ENCODE measurements at regions not wholly inside any gene's neighbourhood (a gene's known extent, or its start where the extent isn't known, plus 50 kb on each side); places are given as distances from the start of the nearest gene placed in this dataset.

- no peak overlapping the region for H3K23ac ChIP-seq (ENCODE audit: insufficient read length, low read depth, low read length)
- H4K8ac ChIP-seq (replicated peaks; ENCODE audit: insufficient read length, low read depth, low read length): no peak overlapping the region
- H3K9me3 Mint-ChIP-seq: peaks cover 9 to 72% of the 10 kb centered on the region in 2 experiments; a peak in 4 of 5 replicates
- no peaks in the 10 kb centered on the region for H3K79me1 ChIP-seq (ENCODE audit: insufficient read depth, low read depth, low read length, poor library complexity, severe bottlenecking)
- no peak overlapping the region for H3K4me3 Mint-ChIP-seq
- H2AFZ ChIP-seq (ENCODE audit: low read length): no peak overlapping the region
- no peak overlapping the region for H3K27ac Mint-ChIP-seq
- H3K23me2 ChIP-seq (ENCODE audit: insufficient read length, low read depth, low read length, poor library complexity, severe bottlenecking): no peaks in the 10 kb centered on the region
- no peak overlapping the region for H2AK5ac ChIP-seq (ENCODE audit: insufficient read length, low read length)
- no peak overlapping the region for H3K14ac ChIP-seq (ENCODE audit: insufficient read depth, low read length)
- no peaks in the 10 kb centered on the region for H3K79me2 ChIP-seq (ENCODE audit: insufficient read depth, low read length)
- H4K5ac ChIP-seq (ENCODE audit: insufficient read length, low read depth, low read length): no peak overlapping the region
- no peak overlapping the region for H3K4ac ChIP-seq (ENCODE audit: low read depth, low read length)
- peaks cover 2% of the 10 kb centered on the region; the same call in 1 of the 2 replicates for H3K27me3 Mint-ChIP-seq (ENCODE audit: low read depth)
- no peak overlapping the region for H3K56ac ChIP-seq (ENCODE audit: insufficient read length, low read depth, low read length)
- no peaks in the 10 kb centered on the region for H3K9me3 ChIP-seq (ENCODE audit: control insufficient read depth, low read depth, low read length)
- no peaks in the 10 kb centered on the region for H3K4me1 Mint-ChIP-seq
- H4K91ac ChIP-seq (ENCODE audit: insufficient read length, low read depth, low read length): no peak overlapping the region
- no peak overlapping the region for H2BK120ac ChIP-seq (ENCODE audit: low read depth, low read length, poor library complexity, severe bottlenecking)
- TF ChIP-seq CTCF (conservative IDR thresholded peaks at IDR 0.05): no peak
- H2BK20ac ChIP-seq (ENCODE audit: low read depth, low read length, poor library complexity, severe bottlenecking): no peak overlapping the region
- no peaks in the 10 kb centered on the region; a peak in 1 of 7 replicates for H3K36me3 Mint-ChIP-seq (ENCODE audit: insufficient read depth in 1 of 3, low read depth in 3 of 3)
- no peak overlapping the region for H2BK15ac ChIP-seq (ENCODE audit: low read depth, low read length)
- H3K4me2 ChIP-seq (ENCODE audit: insufficient read depth, insufficient read length, low read length): no peak overlapping the region
- no peak overlapping the region for H2BK5ac ChIP-seq (ENCODE audit: insufficient read length, low read length)
- H3K18ac ChIP-seq (ENCODE audit: insufficient read length, low read depth, low read length): no peak overlapping the region
- H4K20me1 ChIP-seq (ENCODE audit: control insufficient read depth, insufficient read depth, insufficient read length): no peaks in the 10 kb centered on the region
- no peaks in the 10 kb centered on the region for H3K4me1 ChIP-seq (ENCODE audit: insufficient read depth, low read length)
- H3T11ph ChIP-seq (ENCODE audit: low read length): no peak overlapping the region
- no peak for DNase-seq
- no peaks in the 10 kb centered on the region for H3K27me3 ChIP-seq (ENCODE audit: insufficient read depth, low read length)
- no CpG with 5 or more reads among the region's 4 CpGs for WGBS (ENCODE audit: extremely low coverage, insufficient read length, low lambda C conversion rate)
- no peak overlapping the region for H3K9ac ChIP-seq (ENCODE audit: extremely low read depth, insufficient read length, low read length)
- no peak overlapping the region for H3K27ac ChIP-seq (ENCODE audit: insufficient read length, low read depth, low read length)
- no peak overlapping the region for H2BK12ac ChIP-seq (ENCODE audit: insufficient read length, low read depth, low read length)
Observed at GRCh38 chrX:106436691-106437090, 175.1 kb upstream of the RADX start.

Measured in H9 (cell line).